GM18505 (cell line): ENCODE measurements at regions not wholly inside any gene's neighbourhood (a gene's known extent, or its start where the extent isn't known, plus 50 kb on each side); places are given as distances from the start of the nearest gene placed in this dataset.

Source experiments
- ATAC-seq: cut with Tn5 transposase; IDR thresholded peaks from one replicate; pipeline ENCODE4 v1.9.1; 2021; ENCODE audit not compliant: unreplicated experiment
- POLR2A ChIP-seq: IDR thresholded peaks from 4 replicates; pipeline ENCODE4 v1.6.1; 2011; ENCODE audit warnings: borderline replicate concordance; ENCODE audit not compliant: insufficient read depth, insufficient read length; ENCODE audit errors: extremely low read depth

- no peak for TF ChIP-seq POLR2A
- no peak for ATAC-seq
These were observed 92.8 kb upstream of the SASH1 start for GRCh38 chr6:148249679-148250375.

- ATAC-seq: no peak
These were observed 91.5 kb upstream of the SASH1 start for GRCh38 chr6:148250975-148251685.

GRCh38 chr6:148251891-148252290 lies 90.7 kb upstream of the SASH1 start:
- TF ChIP-seq POLR2A: no peak
- ATAC-seq: no peak

More at GRCh38 chr6:148250975-148251685, 91.5 kb upstream of the SASH1 start:
- no peak for TF ChIP-seq POLR2A

- ATAC-seq: no peak
- no peak for TF ChIP-seq POLR2A
These were observed 84.8 kb upstream of the SASH1 start for GRCh38 chr6:148257810-148258209.

- no peak for TF ChIP-seq POLR2A
- ATAC-seq: no peak
These were observed 83.8 kb upstream of the SASH1 start for GRCh38 chr6:148258868-148259267.

GRCh38 chr6:148261470-148261869 lies 81.2 kb upstream of the SASH1 start:
- ATAC-seq: no peak
- TF ChIP-seq POLR2A: no peak

GRCh38 chr6:148263010-148263409 lies 79.6 kb upstream of the SASH1 start:
- no peak for TF ChIP-seq POLR2A
- ATAC-seq: no peak

- TF ChIP-seq POLR2A: no peak
- no peak for ATAC-seq
These were observed 78.7 kb upstream of the SASH1 start for GRCh38 chr6:148263961-148264360.

- no peak for ATAC-seq
- no peak for TF ChIP-seq POLR2A
These were observed 77.6 kb upstream of the SASH1 start for GRCh38 chr6:148265054-148265453.

- no peak for ATAC-seq
- TF ChIP-seq POLR2A: no peak
These were observed 73.3 kb upstream of the SASH1 start for GRCh38 chr6:148269386-148269785.

- ATAC-seq: no peak
- no peak for TF ChIP-seq POLR2A
These were observed 70.8 kb upstream of the SASH1 start for GRCh38 chr6:148271711-148272439.

- no peak for ATAC-seq
- no peak for TF ChIP-seq POLR2A
These were observed 70.0 kb upstream of the SASH1 start for GRCh38 chr6:148272597-148272996.

GRCh38 chr6:148273962-148274752 lies 68.5 kb upstream of the SASH1 start:
- no peak for TF ChIP-seq POLR2A
- no peak for ATAC-seq
